ENCODE measurements at regions not wholly inside any gene's neighbourhood (a gene's known extent, or its start where the extent isn't known, plus 50 kb on each side); places are given as distances from the start of the nearest gene placed in this dataset.

GRCh38 chr18:22091341-22091740, 78.0 kb upstream of the GATA6 start:
- no peak overlapping the region for H3K4me3 ChIP-seq (ENCODE audit: low read depth, low read length)
- no peak for DNase-seq (ENCODE audit: low read depth, low spot score)
- POLR2A ChIA-PET: no interaction called here
- CTCF ChIA-PET: no interaction called here
- TF ChIP-seq CTCF (IDR thresholded peaks at IDR 0.05; ENCODE audit: insufficient read depth, low read length, missing control alignments): no peak

GRCh38 chr18:22093731-22094357, 75.5 kb upstream of the GATA6 start:
- ChIA-PET POLR2A (no interaction called here), CTCF (interaction anchor here (1.4 kb wide), 1 partner anchor 96 kb away, joined by 5 read pairs; no protein-coding TSS in a partner anchor)
- no peak for TF ChIP-seq CTCF (IDR thresholded peaks at IDR 0.05; ENCODE audit: insufficient read depth, low read length, missing control alignments)
- no peak for DNase-seq (ENCODE audit: low read depth, low spot score)
- H3K4me3 ChIP-seq (ENCODE audit: low read depth, low read length): no peak overlapping the region

GRCh38 chr18:22094358-22094734, 75.0 kb upstream of the GATA6 start:
- TF ChIP-seq CTCF (IDR thresholded peaks at IDR 0.05; ENCODE audit: insufficient read depth, low read length, missing control alignments): no peak
- ChIA-PET CTCF (interaction anchor here (1.4 kb wide), 1 partner anchor 96 kb away, joined by 5 read pairs; no protein-coding TSS in a partner anchor), POLR2A (no interaction called here)
- no peak overlapping the region for H3K4me3 ChIP-seq (ENCODE audit: low read depth, low read length)
- DNase-seq (ENCODE audit: low read depth, low spot score): no peak

GRCh38 chr18:22098563-22098989, 70.8 kb upstream of the GATA6 start:
- ChIA-PET CTCF (no interaction called here), POLR2A (no interaction called here)
- no peak overlapping the region for H3K4me3 ChIP-seq (ENCODE audit: low read depth, low read length)
- no peak for DNase-seq (ENCODE audit: low read depth, low spot score)
- no peak for TF ChIP-seq CTCF (IDR thresholded peaks at IDR 0.05; ENCODE audit: insufficient read depth, low read length, missing control alignments)

- ChIA-PET CTCF (no interaction called here), POLR2A (no interaction called here)
- no peak for DNase-seq (ENCODE audit: low read depth, low spot score)
- no peak for TF ChIP-seq CTCF (IDR thresholded peaks at IDR 0.05; ENCODE audit: insufficient read depth, low read length, missing control alignments)
- H3K4me3 ChIP-seq (ENCODE audit: low read depth, low read length): no peak overlapping the region
Observed at GRCh38 chr18:22099925-22100324, 69.5 kb upstream of the GATA6 start.

GRCh38 chr18:22101731-22102130, 67.7 kb upstream of the GATA6 start:
- ChIA-PET POLR2A (no interaction called here), CTCF (no interaction called here)
- DNase-seq (ENCODE audit: low read depth, low spot score): no peak
- no peak for TF ChIP-seq CTCF (IDR thresholded peaks at IDR 0.05; ENCODE audit: insufficient read depth, low read length, missing control alignments)
- H3K4me3 ChIP-seq (ENCODE audit: low read depth, low read length): no peak overlapping the region

Data from AG04449 (cell line).